HFF-Myc (cell line): ENCODE measurements at regions not wholly inside any gene's neighbourhood (a gene's known extent, or its start where the extent isn't known, plus 50 kb on each side); places are given as distances from the start of the nearest gene placed in this dataset.

Experiments used
- DNase-seq: peaks from one replicate; pipeline ENCODE4 v3.0.0-alpha.2; 2011; ENCODE audit warnings: low read depth; ENCODE audit errors: extremely low read depth
- H3K4me3 ChIP-seq: replicated peaks from 2 replicates; pipeline ENCODE4 v1.5.1; 2011; ENCODE audit warnings: low read depth, mild to moderate bottlenecking, control low read depth, low read length
- TF ChIP-seq, protein P1 (sequence below): IDR thresholded peaks from 2 replicates; pipeline ENCODE4 v1.5.1; 2012; ENCODE audit warnings: mild to moderate bottlenecking, low read depth, low read length, control low read depth; ENCODE audit errors: missing control alignments

DNA sequence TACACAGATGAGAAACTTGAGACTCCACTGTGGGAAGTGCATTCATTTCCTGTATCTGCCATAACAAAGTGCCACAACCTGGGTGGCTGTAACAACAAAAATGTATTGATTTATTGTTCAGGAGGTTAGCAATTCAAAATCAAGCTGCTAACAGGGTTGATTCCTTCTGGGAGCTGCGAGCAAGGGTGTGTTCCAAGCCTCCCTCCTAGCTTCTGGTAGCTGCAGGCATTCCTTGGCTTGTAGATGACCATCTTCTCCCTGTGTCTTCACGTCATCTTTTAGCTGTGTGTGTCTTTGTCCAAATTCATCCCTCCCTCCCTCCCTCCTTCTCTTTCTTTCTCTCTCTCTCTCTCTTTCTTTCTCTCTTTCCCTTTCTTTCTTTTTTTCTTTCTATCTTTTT lies 258.1 kb downstream of the MSX2 start:
- TF ChIP-seq, protein P1, sequence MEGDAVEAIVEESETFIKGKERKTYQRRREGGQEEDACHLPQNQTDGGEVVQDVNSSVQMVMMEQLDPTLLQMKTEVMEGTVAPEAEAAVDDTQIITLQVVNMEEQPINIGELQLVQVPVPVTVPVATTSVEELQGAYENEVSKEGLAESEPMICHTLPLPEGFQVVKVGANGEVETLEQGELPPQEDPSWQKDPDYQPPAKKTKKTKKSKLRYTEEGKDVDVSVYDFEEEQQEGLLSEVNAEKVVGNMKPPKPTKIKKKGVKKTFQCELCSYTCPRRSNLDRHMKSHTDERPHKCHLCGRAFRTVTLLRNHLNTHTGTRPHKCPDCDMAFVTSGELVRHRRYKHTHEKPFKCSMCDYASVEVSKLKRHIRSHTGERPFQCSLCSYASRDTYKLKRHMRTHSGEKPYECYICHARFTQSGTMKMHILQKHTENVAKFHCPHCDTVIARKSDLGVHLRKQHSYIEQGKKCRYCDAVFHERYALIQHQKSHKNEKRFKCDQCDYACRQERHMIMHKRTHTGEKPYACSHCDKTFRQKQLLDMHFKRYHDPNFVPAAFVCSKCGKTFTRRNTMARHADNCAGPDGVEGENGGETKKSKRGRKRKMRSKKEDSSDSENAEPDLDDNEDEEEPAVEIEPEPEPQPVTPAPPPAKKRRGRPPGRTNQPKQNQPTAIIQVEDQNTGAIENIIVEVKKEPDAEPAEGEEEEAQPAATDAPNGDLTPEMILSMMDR, result no peak
- H3K4me3 ChIP-seq, result no peak overlapping the region
- DNase-seq, result no peak

DNA sequence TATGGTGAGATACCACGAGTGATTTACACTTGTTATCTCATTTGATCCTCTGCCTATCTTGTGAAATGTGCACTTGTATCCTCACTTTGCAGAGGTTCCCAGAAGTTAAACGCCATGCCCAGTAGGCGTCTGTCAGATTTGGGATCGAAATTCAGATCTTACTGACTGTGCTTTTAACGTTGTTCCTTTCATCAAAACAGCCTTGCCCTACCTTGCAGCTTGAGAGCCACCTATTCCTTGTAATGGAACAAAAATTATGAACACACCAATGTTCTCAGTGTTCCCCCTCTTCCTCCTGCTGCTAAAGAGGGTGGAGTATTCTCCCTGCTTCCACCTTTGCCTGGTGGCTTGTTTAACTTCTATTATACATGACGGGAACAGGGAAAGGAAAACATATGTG lies 257.0 kb downstream of the MSX2 start:
- TF ChIP-seq, protein P1, result no peak
- DNase-seq, result no peak
- no peak overlapping the region for H3K4me3 ChIP-seq

DNA sequence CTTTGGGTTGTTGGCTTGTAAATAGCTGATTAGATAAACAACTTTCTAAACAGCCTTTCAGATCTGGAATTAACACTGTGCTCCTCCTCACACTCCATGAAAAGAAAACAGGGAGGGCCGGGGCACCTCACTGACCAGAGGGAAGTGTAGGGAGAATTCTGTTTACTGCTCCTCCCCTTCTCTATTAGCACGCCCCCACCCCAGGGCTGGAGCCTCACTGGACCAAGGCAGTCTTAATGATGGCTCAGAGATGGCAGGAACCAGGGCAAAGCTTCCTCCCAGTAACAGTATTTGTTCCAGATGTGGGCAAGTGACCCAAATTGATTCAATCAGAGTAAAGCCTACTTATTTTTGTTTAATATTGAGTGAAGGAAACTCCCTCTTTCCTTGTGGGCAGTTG lies 256.6 kb downstream of the MSX2 start:
- TF ChIP-seq, protein P1, result no peak
- H3K4me3 ChIP-seq, result no peak overlapping the region
- DNase-seq, result no peak

DNA sequence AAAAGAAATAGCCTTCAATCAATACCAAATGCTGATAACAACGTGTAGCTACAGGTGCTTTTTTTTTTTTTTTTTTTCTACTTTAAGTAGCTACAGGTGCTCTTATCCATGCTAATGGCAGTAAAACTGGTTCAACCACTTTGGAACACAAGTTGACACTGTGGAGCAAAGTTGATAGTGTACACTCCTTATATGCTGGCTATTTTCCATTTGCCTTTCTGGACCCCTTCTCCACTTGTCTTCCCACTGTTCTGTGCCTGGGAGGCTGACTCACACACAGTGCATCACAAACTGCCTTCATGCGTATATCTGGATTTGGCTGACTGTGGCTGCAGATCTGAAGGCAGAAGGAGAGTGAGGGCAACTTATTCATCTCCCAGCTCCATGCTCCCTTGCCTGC lies 247.9 kb downstream of the MSX2 start:
- TF ChIP-seq, protein P1, result no peak
- DNase-seq, result no peak
- H3K4me3 ChIP-seq, result no peak overlapping the region

DNA sequence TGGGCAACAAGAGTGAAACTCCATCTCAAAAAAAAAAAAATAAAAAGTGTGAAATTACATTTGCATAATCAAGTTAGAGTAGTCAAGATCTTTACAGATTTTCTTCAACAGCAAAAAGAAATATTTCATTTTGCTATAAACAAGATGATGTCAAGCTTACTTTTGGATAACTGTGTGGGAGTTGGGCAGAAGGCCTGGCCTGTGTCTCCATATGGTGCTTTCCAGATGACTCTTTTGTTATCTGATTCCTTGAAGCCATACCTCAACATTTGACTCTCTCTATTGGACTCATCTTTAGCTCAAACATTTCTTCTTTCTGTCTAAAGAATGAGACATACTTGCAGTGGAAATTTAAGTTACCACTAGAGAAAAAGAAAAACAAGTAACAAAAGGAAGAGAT lies 246.8 kb downstream of the MSX2 start:
- no peak for DNase-seq
- TF ChIP-seq, protein P1, result no peak
- H3K4me3 ChIP-seq, result no peak overlapping the region

DNA sequence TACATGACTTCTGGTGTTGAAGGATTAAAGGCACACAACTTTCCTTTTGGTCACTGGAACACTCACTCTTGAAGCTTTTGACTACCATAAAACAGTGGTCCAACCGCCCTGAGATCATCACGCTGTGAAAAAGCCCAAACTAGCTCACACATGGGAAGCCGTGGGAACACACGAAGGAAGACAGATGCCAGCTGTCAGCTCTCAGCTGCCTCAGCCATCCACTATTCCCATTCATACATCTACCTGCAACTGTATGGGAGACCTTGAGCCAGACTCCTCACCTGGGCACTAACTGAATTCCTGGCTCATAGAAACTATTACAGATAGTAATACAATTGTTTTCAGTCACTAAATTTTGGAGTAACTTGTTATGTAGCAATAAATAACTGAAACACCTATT lies 246.1 kb downstream of the MSX2 start:
- DNase-seq, result no peak
- no peak overlapping the region for H3K4me3 ChIP-seq
- TF ChIP-seq, protein P1, result no peak

DNA sequence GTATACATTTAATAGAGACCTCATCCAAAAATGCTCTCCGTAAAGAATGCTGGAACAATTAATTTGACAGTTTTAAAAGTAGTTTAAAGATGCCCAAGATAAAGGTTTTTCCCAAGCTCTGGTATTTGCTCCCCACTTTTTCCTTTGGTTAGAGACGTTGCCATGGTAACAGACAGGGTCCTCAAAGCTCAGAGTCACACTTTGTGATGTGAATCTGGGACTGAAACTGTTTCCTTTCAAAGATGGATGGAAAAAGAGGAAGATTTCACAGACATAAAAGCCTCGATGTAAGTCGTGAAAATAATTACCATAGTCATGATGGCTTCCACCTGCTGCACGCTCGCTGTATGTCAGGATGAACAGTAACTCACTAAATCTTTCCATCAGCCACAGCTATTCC lies 229.5 kb downstream of the MSX2 start:
- TF ChIP-seq, protein P1, result no peak
- no peak for DNase-seq
- no peak overlapping the region for H3K4me3 ChIP-seq
